ENCODE measurements at regions not wholly inside any gene's neighbourhood (a gene's known extent, or its start where the extent isn't known, plus 50 kb on each side); places are given as distances from the start of the nearest gene placed in this dataset.

- intact Hi-C loops (cut with DNase I): no loop called here
- peak; percentile 10 for DNase-seq (ENCODE audit: low spot score)
- 14% methylated on average over 3 of the region's 3 CpGs for WGBS
- H3K27ac ChIP-seq: no peak overlapping the region
- no peaks in the 10 kb centered on the region for H3K36me3 ChIP-seq
- no peaks in the 10 kb centered on the region for H3K4me1 ChIP-seq (replicated peaks)
- no peak for TF ChIP-seq POLR2A (IDR thresholded peaks at IDR 0.05)
- peak in 3 of 4 experiments; percentile 44 to 52 (median 44) for TF ChIP-seq CTCF (IDR thresholded peaks at IDR 0.05)
- no peak for TF ChIP-seq POLR2AphosphoS5 (IDR thresholded peaks at IDR 0.05)
- H3K4me3 ChIP-seq: no peak overlapping the region
- no peaks in the 10 kb centered on the region for H3K27me3 ChIP-seq (replicated peaks; ENCODE audit: insufficient read depth)
- no peaks in the 10 kb centered on the region for H3K9me3 ChIP-seq
Measured at GRCh38 chr2:57497489-57498096, 549.0 kb upstream of the VRK2 start.

- 95% methylated on average over 1 of the region's 1 CpG for WGBS
- Histone ChIP-seq H3K9me3 (no peaks in the 10 kb centered on the region), H3K4me3 (no peak overlapping the region), H3K27me3 (replicated peaks; ENCODE audit: insufficient read depth) (no peaks in the 10 kb centered on the region), H3K4me1 (replicated peaks) (no peaks in the 10 kb centered on the region), H3K27ac (no peak overlapping the region), H3K36me3 (no peaks in the 10 kb centered on the region)
- intact Hi-C loops (cut with DNase I): no loop called here
- no peak for DNase-seq (ENCODE audit: low spot score)
- TF ChIP-seq POLR2AphosphoS5 (IDR thresholded peaks at IDR 0.05) (no peak), CTCF (IDR thresholded peaks at IDR 0.05) (no peak), POLR2A (IDR thresholded peaks at IDR 0.05) (no peak)
Measured at GRCh38 chr2:57504787-57505186, 541.8 kb upstream of the VRK2 start.

DNA sequence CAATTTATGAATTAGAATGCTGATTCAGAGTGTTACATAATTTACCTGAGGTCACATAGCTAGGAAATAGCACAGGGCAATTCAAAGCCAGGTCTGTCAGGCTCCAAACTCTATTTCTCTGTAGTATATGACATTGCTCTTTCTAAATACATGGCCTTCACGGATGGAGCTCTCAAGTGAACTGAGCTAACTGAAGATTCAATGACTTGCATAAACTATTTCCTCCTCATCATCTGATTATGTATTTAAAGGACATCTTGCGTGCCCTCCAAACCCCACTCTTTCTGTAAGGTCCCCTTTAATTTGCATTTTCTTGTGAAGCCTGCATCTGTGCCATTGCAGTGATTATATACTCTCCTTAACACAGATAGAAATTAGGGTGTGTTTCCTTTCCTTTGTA, 537.4 kb upstream of the VRK2 start:
- no peak for DNase-seq (ENCODE audit: low spot score)
- no peaks in the 10 kb centered on the region for H3K4me1 ChIP-seq (replicated peaks)
- intact Hi-C loops (cut with DNase I): no loop called here
- 72% methylated on average over 2 of the region's 2 CpGs for WGBS
- no peaks in the 10 kb centered on the region for H3K9me3 ChIP-seq
- TF ChIP-seq POLR2A (IDR thresholded peaks at IDR 0.05): no peak
- no peak for TF ChIP-seq POLR2AphosphoS5 (IDR thresholded peaks at IDR 0.05)
- no peak for TF ChIP-seq CTCF (IDR thresholded peaks at IDR 0.05)
- H3K36me3 ChIP-seq: no peaks in the 10 kb centered on the region
- H3K27me3 ChIP-seq (replicated peaks; ENCODE audit: insufficient read depth): no peaks in the 10 kb centered on the region
- no peak overlapping the region for H3K4me3 ChIP-seq
- no peak overlapping the region for H3K27ac ChIP-seq

- TF ChIP-seq POLR2A (IDR thresholded peaks at IDR 0.05): no peak
- TF ChIP-seq CTCF (IDR thresholded peaks at IDR 0.05): no peak
- TF ChIP-seq POLR2AphosphoS5 (IDR thresholded peaks at IDR 0.05): no peak
- Histone ChIP-seq H3K4me1 (replicated peaks) (no peaks in the 10 kb centered on the region), H3K36me3 (no peaks in the 10 kb centered on the region), H3K27me3 (replicated peaks; ENCODE audit: insufficient read depth) (no peaks in the 10 kb centered on the region), H3K27ac (no peak overlapping the region), H3K9me3 (no peaks in the 10 kb centered on the region), H3K4me3 (no peak overlapping the region)
- DNase-seq (ENCODE audit: low spot score): no peak
- intact Hi-C loops (cut with DNase I): no loop called here
- WGBS: 61% methylated on average over 4 of the region's 4 CpGs
Measured at GRCh38 chr2:57510704-57511103, 535.9 kb upstream of the VRK2 start.

- Histone ChIP-seq H3K4me1 (replicated peaks) (no peaks in the 10 kb centered on the region), H3K27me3 (replicated peaks; ENCODE audit: insufficient read depth) (no peaks in the 10 kb centered on the region), H3K36me3 (no peaks in the 10 kb centered on the region), H3K4me3 (no peak overlapping the region), H3K27ac (no peak overlapping the region), H3K9me3 (no peaks in the 10 kb centered on the region)
- no peak for DNase-seq (ENCODE audit: low spot score)
- intact Hi-C loops (cut with DNase I): loop anchor here (5.0 kb wide), 1 partner anchor 1333 kb away; the partner anchor contains the start of gene CCDC85A
- TF ChIP-seq CTCF (IDR thresholded peaks at IDR 0.05) (no peak), POLR2A (IDR thresholded peaks at IDR 0.05) (no peak)
- 31% methylated on average over 3 of the region's 3 CpGs for WGBS
Measured at GRCh38 chr2:57515366-57515765, 531.2 kb upstream of the VRK2 start.
